KBM-7 (cell line): ENCODE measurements at regions not wholly inside any gene's neighbourhood (a gene's known extent, or its start where the extent isn't known, plus 50 kb on each side); places are given as distances from the start of the nearest gene placed in this dataset.
A peak's percentile ranks its signal among the peaks of the same experiment; 100 is the strongest.

ENCODE experiments used
- DNase-seq: peaks from one replicate; pipeline ENCODE4 v3.0.0-alpha.2; 2015
- in situ Hi-C: fragments of 300-500 bp; cut with MboI; formaldehyde crosslinking; loops from 2 replicates; pipeline ENCODE4 v1.14.3; 2020; ENCODE audit warnings: low sequenced_read_pairs, low pct_unique_long_range_greater_than_20kb, mixed read lengths

- no peak for DNase-seq
- in situ Hi-C loops: no loop called here
Observed at GRCh38 chr5:129821477-129822131, 73.7 kb downstream of the MINAR2 start.

- in situ Hi-C loops: no loop called here
- DNase-seq: no peak
Observed at GRCh38 chr5:129830288-129830687, 74.0 kb upstream of the CHSY3 start.

GRCh38 chr5:129836321-129836720 is 67.9 kb upstream of the CHSY3 start:
- DNase-seq: peak; percentile 83
- in situ Hi-C loops: no loop called here

- in situ Hi-C loops: no loop called here
- DNase-seq: no peak
Observed at GRCh38 chr5:129844764-129845163, 59.5 kb upstream of the CHSY3 start.

GRCh38 chr5:129852747-129853352 is 51.4 kb upstream of the CHSY3 start:
- peak; percentile 81 for DNase-seq
- in situ Hi-C loops: no loop called here

GRCh38 chr5:129853588-129853987 is 50.7 kb upstream of the CHSY3 start:
- DNase-seq: no peak
- in situ Hi-C loops: no loop called here
